Choroid plexus epithelial cell (primary cell): ENCODE measurements at regions not wholly inside any gene's neighbourhood (a gene's known extent, or its start where the extent isn't known, plus 50 kb on each side); places are given as distances from the start of the nearest gene placed in this dataset.

Source experiments
- DNase-seq: peaks from one replicate; pipeline ENCODE4 v3.0.0-alpha.2; 2010; ENCODE audit warnings: low read depth
- H3K4me3 ChIP-seq: 2 replicates; pipeline ENCODE4 v1.5.1; 2011; ENCODE audit warnings: low read depth, mild to moderate bottlenecking, control low read depth, low read length, moderate library complexity
- TF ChIP-seq, protein P1 (sequence below): conservative IDR thresholded peaks from 2 replicates; pipeline ENCODE4 v1.5.1; 2011; ENCODE audit warnings: low read depth, mild to moderate bottlenecking, control low read depth, inconsistent platforms, low read length, moderate library complexity

GRCh38 chrX:122046226-122046625 lies 998.8 kb downstream of the GLUD2 start:
- no peak overlapping the region for H3K4me3 ChIP-seq
- TF ChIP-seq, protein P1, sequence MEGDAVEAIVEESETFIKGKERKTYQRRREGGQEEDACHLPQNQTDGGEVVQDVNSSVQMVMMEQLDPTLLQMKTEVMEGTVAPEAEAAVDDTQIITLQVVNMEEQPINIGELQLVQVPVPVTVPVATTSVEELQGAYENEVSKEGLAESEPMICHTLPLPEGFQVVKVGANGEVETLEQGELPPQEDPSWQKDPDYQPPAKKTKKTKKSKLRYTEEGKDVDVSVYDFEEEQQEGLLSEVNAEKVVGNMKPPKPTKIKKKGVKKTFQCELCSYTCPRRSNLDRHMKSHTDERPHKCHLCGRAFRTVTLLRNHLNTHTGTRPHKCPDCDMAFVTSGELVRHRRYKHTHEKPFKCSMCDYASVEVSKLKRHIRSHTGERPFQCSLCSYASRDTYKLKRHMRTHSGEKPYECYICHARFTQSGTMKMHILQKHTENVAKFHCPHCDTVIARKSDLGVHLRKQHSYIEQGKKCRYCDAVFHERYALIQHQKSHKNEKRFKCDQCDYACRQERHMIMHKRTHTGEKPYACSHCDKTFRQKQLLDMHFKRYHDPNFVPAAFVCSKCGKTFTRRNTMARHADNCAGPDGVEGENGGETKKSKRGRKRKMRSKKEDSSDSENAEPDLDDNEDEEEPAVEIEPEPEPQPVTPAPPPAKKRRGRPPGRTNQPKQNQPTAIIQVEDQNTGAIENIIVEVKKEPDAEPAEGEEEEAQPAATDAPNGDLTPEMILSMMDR = no peak
- DNase-seq = peak; percentile 54

DNA sequence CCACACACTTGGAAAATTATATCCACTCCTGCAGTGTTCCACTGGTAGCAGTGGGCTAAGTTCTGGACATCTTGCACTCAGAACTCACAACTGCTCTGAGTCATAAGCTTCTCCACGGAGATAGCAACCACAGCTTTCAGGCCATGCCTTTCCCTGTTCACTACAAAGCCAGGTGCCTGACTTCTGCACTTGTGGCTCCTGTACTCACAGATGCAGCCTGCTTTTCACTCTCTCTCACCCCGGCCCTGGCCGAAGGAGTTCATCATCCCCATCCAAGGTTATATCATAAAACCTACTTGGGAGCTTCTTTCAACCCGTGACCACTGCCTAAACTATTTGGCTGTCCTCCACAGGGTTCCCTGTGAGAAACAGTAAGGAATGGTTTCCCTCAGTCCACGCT lies 999.4 kb downstream of the GLUD2 start:
- no peak overlapping the region for H3K4me3 ChIP-seq
- TF ChIP-seq, protein P1 = no peak
- DNase-seq = peak; percentile 26

DNA sequence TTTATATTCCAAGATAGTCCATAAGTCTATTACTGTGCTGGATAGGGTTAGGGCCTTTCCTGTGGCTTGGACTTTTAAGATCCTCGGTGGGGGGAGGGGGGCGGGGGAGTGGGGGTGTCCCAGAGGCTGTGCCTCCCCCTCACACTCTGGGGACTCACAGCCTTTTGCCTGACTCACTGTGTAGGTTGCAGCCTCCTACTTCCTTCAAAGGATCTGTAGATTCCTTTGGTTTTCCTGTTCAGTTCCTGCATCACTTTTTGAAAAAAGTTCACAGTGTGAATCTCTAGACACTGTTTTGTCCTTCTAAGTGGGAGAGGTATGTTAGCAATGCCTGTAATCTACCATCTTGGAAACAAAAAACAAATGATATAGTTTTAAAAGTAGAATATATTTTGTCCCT lies 999.9 kb downstream of the GLUD2 start:
- no peak overlapping the region for H3K4me3 ChIP-seq
- peak; percentile 45 for DNase-seq
- TF ChIP-seq, protein P1 = no peak

- DNase-seq = no peak
- TF ChIP-seq, protein P1 = no peak
- H3K4me3 ChIP-seq = no peak overlapping the region
Observed at GRCh38 chrX:122055460-122055859, 1008.0 kb downstream of the GLUD2 start.

- TF ChIP-seq, protein P1 = no peak
- H3K4me3 ChIP-seq = no peak overlapping the region
- DNase-seq = no peak
Observed at GRCh38 chrX:122055979-122056715, 1008.7 kb downstream of the GLUD2 start.

- H3K4me3 ChIP-seq = no peak overlapping the region
- no peak for DNase-seq
- TF ChIP-seq, protein P1 = no peak
Observed at GRCh38 chrX:122076241-122076640, 1028.8 kb downstream of the GLUD2 start.

DNA sequence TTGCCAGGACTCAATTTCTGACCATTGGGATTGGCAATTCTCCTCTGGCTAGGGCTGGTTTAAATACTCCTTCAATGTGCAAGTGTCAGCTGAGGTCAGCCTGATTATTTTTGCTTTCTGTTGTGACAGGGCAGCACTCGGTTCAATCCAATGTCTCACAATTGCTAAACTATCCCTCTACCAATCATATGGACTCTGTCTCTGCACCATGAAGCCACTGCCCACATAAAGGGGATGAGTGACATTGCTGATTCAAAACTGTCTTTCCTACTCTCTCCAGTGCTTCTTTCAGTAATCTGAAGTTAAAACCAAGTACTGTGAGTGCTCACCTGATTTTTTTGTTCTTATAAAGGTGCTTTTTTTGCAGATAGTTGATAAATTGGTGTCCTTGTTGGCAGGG lies 1030.7 kb downstream of the GLUD2 start:
- TF ChIP-seq, protein P1 = no peak
- no peak for DNase-seq
- H3K4me3 ChIP-seq = no peak overlapping the region
